MM.1S (cell line): ENCODE measurements at regions not wholly inside any gene's neighbourhood (a gene's known extent, or its start where the extent isn't known, plus 50 kb on each side); places are given as distances from the start of the nearest gene placed in this dataset.

ENCODE experiments used
- DNase-seq: peaks from one replicate; pipeline ENCODE4 v3.0.0-alpha.2; 2015
- H2AFZ ChIP-seq: fragments of 300-600 bp; sonication (generic); 2 replicates; pipeline ENCODE4 v1.6.0; 2016; ENCODE audit warnings: antibody characterized with exemption, low read length
- H3F3A ChIP-seq: fragments of 300-600 bp; sonication (generic); 2 replicates; pipeline ENCODE4 v1.6.1; 2016; ENCODE audit warnings: mild to moderate bottlenecking, antibody characterized with exemption, low read length, moderate library complexity, mixed read lengths; ENCODE audit not compliant: insufficient read depth
- H3K27ac ChIP-seq: fragments of 300-600 bp; sonication (generic); 2 replicates; pipeline ENCODE4 v1.5.1; 2016; ENCODE audit warnings: mild to moderate bottlenecking, low read length
- H3K27me3 ChIP-seq: fragments of 300-600 bp; sonication (generic); replicated peaks from 2 replicates; pipeline ENCODE4 v1.6.0; 2016; ENCODE audit warnings: low read length; ENCODE audit not compliant: insufficient read depth
- H3K36me3 ChIP-seq: fragments of 300-600 bp; sonication (generic); replicated peaks from 2 replicates; pipeline ENCODE4 v1.6.1; 2016; ENCODE audit warnings: mild to moderate bottlenecking, low read length, mixed read lengths; ENCODE audit not compliant: insufficient read depth
- H3K4me1 ChIP-seq: fragments of 300-600 bp; sonication (generic); 2 replicates; pipeline ENCODE4 v1.6.1; 2016; ENCODE audit warnings: low read length, mixed read lengths
- H3K4me2 ChIP-seq: fragments of 300-600 bp; sonication (generic); 2 replicates; pipeline ENCODE4 v1.6.0; 2016; ENCODE audit warnings: low read depth, low read length
- H3K4me3 ChIP-seq: fragments of 300-600 bp; sonication (generic); 2 replicates; pipeline ENCODE4 v1.5.1; 2016; ENCODE audit warnings: low read length, mixed read lengths
- H3K79me2 ChIP-seq: fragments of 300-600 bp; sonication (generic); 2 replicates; pipeline ENCODE4 v1.6.1; 2016; ENCODE audit warnings: mixed run types, low read length, mixed read lengths
- H3K9ac ChIP-seq: fragments of 300-600 bp; sonication (generic); 2 replicates; pipeline ENCODE4 v1.6.1; 2016; ENCODE audit warnings: low read length, mixed read lengths
- H3K9me2 ChIP-seq: fragments of 300-600 bp; sonication (generic); replicated peaks from 2 replicates; pipeline ENCODE4 v1.6.1; 2016; ENCODE audit warnings: mild to moderate bottlenecking, low read length, mixed read lengths; ENCODE audit not compliant: insufficient read depth
- H3K9me3 ChIP-seq: fragments of 300-600 bp; sonication (generic); replicated peaks from 2 replicates; pipeline ENCODE4 v1.6.1; 2016; ENCODE audit warnings: mild to moderate bottlenecking, low read length, mixed read lengths; ENCODE audit not compliant: insufficient read depth
- H4K20me1 ChIP-seq: fragments of 300-600 bp; sonication (generic); 2 replicates; pipeline ENCODE4 v1.6.1; 2016; ENCODE audit warnings: mild to moderate bottlenecking, low read length, moderate library complexity, mixed read lengths; ENCODE audit not compliant: insufficient read depth
- CTCF ChIP-seq: fragments of 300-600 bp; sonication (generic); IDR thresholded peaks from 2 replicates; pipeline ENCODE4 v1.5.1; 2016; ENCODE audit warnings: antibody characterized with exemption, low read length, mixed read lengths
- EZH2 ChIP-seq: fragments of 300-600 bp; sonication (generic); optimal IDR thresholded peaks from 2 replicates; pipeline ENCODE3; 2017; ENCODE audit warnings: low read depth, mild to moderate bottlenecking, antibody characterized with exemption, low read length, mixed read lengths
- EZH2phosphoT487 ChIP-seq: fragments of 300-600 bp; sonication (generic); IDR thresholded peaks from 2 replicates; pipeline ENCODE4 v1.6.1; 2018; ENCODE audit warnings: antibody characterized with exemption, low read length

GRCh38 chr3:94317017-94317416 lies 254.2 kb downstream of the NSUN3 start:
- Histone ChIP-seq H4K20me1 (no peaks in the 10 kb centered on the region), H3K4me1 (no peaks in the 10 kb centered on the region), H3K9ac (no peak overlapping the region), H3K36me3 (no peaks in the 10 kb centered on the region), H3K27me3 (no peaks in the 10 kb centered on the region), H3K4me2 (no peak overlapping the region), H3K9me3 (no peaks in the 10 kb centered on the region), H3K27ac (no peak overlapping the region), H3K4me3 (no peak overlapping the region), H2AFZ (no peak overlapping the region), H3K9me2 (no peaks in the 10 kb centered on the region), H3K79me2 (no peaks in the 10 kb centered on the region), H3F3A (no peaks in the 10 kb centered on the region)
- DNase-seq, result no peak
- TF ChIP-seq EZH2phosphoT487 (no peak), CTCF (no peak), EZH2 (no peak)

GRCh38 chr3:94323596-94323995 lies 260.7 kb downstream of the NSUN3 start:
- Histone ChIP-seq H3K27me3 (no peaks in the 10 kb centered on the region), H3F3A (no peaks in the 10 kb centered on the region), H4K20me1 (no peaks in the 10 kb centered on the region), H3K4me1 (no peaks in the 10 kb centered on the region), H3K4me3 (no peak overlapping the region), H3K27ac (no peak overlapping the region), H2AFZ (no peak overlapping the region), H3K79me2 (no peaks in the 10 kb centered on the region), H3K9me3 (no peaks in the 10 kb centered on the region), H3K9ac (no peak overlapping the region), H3K9me2 (no peaks in the 10 kb centered on the region), H3K4me2 (no peak overlapping the region), H3K36me3 (no peaks in the 10 kb centered on the region)
- no peak for TF ChIP-seq CTCF
- TF ChIP-seq EZH2, result no peak
- TF ChIP-seq EZH2phosphoT487, result no peak
- no peak for DNase-seq

- TF ChIP-seq EZH2phosphoT487 (no peak), EZH2 (no peak), CTCF (no peak)
- H3K4me1 ChIP-seq, result no peaks in the 10 kb centered on the region
- no peaks in the 10 kb centered on the region for H4K20me1 ChIP-seq
Observed at GRCh38 chr3:94331831-94332230, 269.0 kb downstream of the NSUN3 start.

More at GRCh38 chr3:94331831-94332230, 269.0 kb downstream of the NSUN3 start:
- H3K4me3 ChIP-seq, result no peak overlapping the region
- H2AFZ ChIP-seq, result no peak overlapping the region
- H3F3A ChIP-seq, result no peaks in the 10 kb centered on the region
- H3K9ac ChIP-seq, result no peak overlapping the region
- H3K27me3 ChIP-seq, result no peaks in the 10 kb centered on the region
- no peaks in the 10 kb centered on the region for H3K79me2 ChIP-seq
- no peaks in the 10 kb centered on the region for H3K36me3 ChIP-seq
- DNase-seq, result no peak
- no peak overlapping the region for H3K4me2 ChIP-seq
- no peak overlapping the region for H3K27ac ChIP-seq
- no peaks in the 10 kb centered on the region for H3K9me3 ChIP-seq
- no peaks in the 10 kb centered on the region for H3K9me2 ChIP-seq
